HG02763 (cell line): ENCODE measurements at regions not wholly inside any gene's neighbourhood (a gene's known extent, or its start where the extent isn't known, plus 50 kb on each side); places are given as distances from the start of the nearest gene placed in this dataset.

Experiments
- ATAC-seq: cut with Tn5 transposase; IDR thresholded peaks from one replicate; pipeline ENCODE4 v1.9.1; 2021; ENCODE audit warnings: mild to moderate bottlenecking, moderate library complexity; ENCODE audit not compliant: unreplicated experiment

DNA sequence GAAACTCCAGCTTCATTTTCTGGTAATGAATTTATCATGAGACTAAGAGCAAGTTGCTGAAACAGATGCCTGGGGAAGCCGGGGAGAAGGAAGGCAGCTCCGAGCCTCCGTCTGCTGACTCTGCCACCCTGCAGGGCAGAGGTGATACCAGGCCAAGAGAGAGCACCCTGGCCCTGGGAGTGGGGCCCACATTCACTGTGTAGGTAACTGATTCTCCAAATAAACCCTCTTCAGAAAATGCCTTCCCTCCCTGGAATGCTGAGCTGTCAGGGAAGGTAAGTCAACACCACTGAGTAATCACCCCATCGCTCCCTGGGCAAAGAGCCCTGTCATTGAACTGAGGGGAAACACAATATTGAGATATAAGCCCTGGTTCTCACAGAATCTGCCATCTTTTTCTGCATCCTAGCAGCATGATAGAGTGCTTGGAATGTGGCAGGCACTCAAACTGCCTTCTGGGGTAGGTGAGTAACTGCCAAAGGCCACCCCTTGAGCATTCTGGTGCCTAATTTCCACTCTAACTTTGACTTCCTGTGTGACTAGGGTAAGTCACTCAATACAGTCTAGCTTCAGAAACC is 147.6 kb downstream of the SPATA19 start:
- ATAC-seq = no peak

DNA sequence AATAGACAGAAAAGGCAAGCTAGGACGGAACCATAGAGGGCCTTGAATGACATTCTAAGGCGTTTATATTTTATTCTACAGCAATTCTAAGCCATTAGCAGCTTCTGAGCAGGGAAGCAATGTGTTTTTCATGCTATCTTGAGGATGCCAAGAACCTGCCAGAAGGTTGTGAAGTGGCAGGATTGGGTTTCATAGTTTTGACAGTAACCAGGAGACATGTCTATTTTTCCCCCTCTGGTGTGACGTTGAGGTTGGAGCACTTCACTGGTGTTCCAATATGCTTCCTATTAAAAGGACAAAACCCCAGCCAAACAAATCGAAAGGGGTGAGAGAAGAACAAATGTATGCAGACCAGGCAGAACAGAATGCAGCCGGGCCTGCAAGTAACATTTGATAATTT is 148.2 kb downstream of the SPATA19 start:
- no peak for ATAC-seq

DNA sequence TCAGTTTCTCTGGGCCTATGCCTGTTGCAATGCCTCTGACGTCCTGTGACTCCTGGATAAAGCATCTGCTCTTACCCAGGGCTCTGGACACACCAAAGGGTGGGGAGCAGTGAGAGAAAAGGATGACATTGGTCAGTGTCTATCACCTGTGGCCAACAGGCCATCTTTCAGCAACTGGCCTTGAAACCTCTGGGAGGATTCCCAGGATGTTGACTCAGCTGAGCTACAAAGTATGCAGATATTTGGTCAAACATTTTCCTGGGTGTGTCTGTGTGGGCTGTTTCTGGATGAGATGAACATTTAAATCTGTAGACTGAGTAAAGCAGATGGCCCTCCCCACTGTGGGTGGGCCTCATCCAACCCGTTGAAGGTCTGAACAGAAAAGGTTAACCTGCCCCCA is 149.9 kb downstream of the SPATA19 start:
- no peak for ATAC-seq

DNA sequence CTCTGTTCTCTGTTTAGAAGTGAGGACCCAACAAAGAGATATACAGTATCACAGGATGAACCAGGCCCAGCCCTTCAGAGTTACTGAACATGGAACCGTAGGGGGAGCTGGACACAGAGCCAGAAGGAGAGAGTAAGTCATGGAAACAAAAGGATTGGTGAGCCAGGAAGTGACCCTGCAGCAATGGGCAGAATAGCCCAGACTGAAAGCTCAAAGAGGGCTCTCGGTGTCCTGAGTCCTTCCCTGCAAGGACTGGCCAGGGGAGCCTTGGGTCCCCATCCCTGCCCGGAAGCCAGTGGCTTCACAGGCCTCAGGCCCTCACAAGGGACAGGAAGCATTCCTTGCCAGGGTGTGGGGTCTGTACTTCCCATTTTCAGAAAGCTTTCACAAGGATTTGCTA is 150.6 kb downstream of the SPATA19 start:
- no peak for ATAC-seq

DNA sequence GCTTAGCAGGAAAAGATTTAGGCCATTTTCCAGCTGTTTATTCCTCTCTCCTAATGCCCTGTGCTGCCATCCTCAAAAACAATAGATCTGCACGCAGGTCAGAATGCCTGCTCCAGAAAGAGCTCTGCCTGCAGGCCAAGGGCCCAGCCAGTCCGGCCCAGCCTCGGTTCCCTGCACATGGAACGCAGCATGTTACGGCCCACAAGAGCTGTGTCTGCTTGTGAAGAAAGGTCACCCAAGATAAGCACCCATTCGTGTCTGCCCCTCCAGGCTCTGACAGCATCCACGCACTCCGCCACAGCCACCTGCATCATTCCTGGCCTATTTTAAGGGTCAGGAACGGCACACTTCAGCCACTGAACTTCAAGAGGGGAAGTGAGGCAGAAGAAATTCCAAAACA is 152.2 kb downstream of the SPATA19 start:
- ATAC-seq = no peak

DNA sequence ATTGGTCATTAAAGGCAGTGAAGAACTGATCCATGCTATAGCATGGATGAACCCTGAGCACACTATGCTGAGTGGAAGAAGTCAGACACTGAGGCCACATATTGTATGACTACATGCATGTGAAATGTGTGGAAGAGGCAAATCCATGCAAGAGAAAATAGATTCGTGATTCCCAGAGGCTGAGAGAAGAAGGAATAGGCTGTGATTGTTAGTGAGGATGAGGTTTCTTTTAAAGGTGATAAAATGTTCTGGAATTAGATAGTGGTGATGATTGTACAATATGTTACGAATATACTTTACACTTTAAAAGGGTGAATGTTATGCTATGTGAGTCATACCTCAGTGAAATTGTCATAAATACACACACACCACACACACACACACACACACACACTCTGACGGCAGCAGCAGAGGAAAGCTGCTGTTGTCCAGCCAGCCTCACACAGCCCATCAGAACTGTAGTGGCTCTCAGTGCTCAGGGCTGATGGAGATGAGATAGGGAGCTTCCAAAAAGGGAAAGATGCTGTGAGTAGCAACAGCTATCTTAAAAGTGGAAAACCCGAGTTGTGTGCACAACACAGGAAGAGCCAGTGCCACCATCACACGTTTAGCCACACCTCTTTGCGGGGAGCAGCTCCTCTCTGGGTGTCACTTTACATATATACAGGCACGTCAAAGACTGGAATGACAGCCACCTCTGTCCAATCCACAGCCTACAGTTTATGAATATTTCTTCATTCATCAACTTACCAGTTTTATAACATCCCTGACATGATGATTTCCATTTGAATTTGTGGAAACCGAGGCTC is 153.0 kb downstream of the SPATA19 start:
- ATAC-seq = no peak

DNA sequence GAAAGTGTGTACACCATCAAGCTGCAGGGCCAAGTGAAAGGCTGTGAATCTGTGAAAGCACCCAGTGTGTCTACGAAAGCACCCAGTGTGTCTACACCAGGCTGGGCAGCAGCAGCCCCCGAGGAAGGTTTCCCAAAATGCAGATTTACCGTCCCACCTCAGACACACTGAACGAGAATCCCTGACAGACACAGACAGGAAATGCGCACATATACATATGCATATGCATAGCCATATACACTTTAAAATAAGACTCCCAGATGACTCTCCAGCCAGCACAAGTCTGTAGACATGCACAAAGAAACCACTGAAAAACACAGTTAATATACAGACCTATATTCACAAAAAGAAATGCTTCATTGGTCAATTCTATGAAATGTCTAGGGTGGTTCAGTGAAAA is 155.5 kb upstream of the OPCML start:
- ATAC-seq = no peak

DNA sequence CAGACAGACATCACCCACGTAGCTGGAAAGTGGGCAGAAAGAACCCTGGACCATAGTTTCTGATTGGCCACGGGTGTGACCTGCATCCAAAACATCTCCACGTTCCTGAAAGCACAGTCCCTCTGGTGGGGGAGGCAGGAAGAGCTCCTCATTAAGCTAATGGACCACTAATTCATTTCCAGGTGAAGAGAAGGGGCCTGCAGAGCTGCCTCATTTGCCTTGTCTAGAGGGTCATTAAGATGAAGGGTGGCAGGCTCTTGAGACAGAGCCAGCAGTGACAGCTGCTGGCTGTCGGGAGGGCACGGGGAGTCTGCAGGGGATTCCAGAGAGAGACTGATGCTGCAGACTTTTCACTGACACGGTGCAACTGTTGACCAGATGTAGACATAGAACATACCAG is 149.6 kb upstream of the OPCML start:
- ATAC-seq = no peak

DNA sequence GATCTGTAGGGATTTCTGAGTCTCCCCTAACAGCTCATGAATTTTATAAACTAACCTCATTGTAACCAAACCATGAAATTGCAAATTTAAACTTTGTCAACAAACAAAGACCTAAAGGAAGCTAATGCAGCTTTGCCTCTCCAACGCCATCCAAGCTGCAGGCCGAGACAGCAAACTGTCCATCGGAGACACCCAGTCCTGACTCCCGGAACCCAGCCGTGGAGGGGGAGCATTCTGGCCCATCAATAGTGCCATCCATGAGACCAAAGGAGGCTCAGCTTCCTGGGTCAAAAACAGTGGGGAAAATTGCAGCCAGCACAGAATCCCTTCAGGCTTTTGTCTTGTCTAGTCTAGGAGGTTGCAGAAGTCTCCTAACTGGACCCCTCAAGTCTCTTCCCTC is 147.6 kb upstream of the OPCML start:
- no peak for ATAC-seq

DNA sequence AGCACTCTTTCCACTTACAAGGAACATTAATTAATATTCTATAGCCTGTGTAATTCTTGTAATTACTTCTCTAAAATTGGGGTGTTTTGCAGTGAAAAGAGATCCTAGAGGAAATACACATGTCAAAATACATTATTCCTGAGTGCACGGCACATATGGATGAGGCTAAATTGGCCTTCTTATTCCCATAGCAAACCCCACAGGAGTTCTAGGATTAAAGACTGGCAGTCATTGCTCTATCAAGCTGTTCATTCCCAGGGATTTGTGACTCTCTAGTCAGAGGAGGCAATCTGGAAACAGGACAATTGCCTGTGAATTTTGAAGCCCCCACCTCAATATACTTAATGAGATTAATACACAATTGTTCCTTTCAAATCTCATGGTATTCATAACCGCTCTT is 145.9 kb upstream of the OPCML start:
- ATAC-seq = no peak

DNA sequence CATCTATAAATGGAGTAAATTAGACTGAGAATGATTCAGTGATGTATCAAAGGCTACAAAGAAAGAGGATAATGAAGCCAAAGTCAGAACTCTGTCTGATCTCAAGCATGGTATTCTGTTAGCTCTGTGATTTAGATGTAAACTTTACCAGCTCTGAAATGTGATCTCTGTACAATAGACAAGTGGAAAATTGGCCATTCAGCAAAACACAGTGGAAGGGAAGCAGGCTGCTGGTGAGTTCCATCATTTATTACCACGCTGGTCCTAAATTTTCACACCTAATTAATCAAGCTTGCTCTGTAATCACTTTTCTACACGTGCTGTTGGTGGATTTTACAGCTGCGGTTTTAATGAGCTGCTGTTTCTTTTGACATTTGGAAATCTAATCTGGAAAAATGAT is 145.1 kb upstream of the OPCML start:
- ATAC-seq = no peak

DNA sequence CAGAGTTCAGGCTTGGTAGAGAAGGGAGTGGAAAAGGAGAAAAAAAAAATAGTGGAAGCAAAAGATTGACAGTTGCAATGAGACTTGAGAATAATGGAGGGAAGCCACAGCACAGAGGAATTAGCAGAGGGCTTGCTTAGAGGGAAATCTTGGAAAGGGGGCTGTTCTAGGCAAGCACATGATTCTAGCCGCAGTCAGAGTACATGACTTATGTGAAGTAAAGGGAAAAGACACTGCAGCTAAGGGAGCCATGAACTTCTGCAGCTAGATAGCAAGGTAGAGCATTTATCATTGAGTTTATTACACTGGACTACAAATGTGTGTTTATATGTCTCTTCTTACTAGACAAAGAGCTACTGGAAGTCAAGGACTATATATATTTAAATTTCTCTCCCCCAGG is 144.0 kb upstream of the OPCML start:
- ATAC-seq = no peak

DNA sequence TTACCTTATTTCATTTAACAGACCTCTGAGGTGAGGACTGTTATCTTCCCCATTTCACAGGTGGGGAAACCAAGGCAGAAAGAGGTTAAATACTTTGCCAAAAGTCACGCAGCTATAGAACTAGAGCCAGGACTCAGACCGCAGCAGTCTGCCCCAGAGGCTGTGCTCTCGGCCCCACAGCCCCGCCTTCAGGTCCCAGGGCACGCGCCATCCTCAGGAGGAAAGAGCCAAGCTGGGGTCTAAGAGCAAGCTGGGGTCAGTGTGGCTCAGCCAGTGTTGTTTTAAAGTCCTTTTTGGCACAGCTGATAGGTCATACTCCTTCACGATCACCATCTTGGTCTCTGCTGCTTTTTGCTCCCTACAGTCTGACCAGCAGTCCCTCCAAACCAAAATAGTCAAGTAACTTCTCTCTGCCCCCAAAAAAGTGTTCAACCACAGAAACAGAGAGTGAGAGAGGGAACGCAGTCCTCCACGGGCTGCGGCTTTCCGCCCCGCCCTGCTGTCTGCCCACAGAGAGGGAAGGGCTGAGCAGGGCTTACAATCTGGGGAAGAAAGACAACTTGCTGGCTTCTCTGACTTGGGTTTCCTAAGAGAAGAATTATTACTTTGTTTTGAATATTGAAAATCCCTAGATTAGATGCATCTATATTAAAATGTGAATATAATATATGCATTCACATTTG is 137.2 kb upstream of the OPCML start:
- ATAC-seq = no peak

DNA sequence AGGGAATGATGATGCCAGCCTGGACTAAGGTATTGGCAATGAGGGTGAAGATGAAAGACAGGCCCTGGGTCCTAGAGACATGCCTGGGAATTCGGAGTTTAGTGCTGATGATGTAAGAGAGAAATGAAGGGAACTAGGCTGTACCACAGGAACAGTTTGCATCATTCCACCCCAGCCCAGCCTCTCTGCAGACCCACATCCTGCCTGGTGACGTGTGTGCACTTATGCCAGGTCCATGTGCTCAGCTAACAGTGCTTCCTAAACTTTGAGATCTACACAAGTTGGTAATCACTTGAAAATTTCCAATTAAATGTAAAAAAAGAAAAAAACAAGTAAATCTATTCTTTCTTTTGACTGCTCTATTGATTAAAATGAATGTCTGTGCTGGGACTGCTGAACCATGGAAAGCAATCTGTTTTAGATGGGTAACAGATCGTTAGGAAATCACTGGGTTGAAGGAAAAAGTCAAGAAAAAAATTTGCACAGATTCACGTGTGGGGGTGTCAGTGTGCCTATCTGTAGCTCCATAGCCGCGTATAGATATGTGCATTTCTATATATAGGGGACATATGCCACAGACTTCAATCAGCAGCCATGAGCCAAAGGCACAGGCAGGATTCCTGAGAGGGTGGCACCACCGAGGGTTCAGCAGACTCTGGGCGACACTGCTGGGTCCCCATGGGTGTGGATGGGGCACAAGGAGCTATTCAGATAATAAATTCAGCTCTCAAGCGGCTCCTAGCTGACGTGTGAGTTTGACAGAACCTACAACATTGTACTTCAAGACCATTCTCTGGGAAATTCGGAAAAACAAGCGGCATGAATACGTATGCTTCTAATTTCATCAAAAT is 131.1 kb upstream of the OPCML start:
- ATAC-seq = no peak

DNA sequence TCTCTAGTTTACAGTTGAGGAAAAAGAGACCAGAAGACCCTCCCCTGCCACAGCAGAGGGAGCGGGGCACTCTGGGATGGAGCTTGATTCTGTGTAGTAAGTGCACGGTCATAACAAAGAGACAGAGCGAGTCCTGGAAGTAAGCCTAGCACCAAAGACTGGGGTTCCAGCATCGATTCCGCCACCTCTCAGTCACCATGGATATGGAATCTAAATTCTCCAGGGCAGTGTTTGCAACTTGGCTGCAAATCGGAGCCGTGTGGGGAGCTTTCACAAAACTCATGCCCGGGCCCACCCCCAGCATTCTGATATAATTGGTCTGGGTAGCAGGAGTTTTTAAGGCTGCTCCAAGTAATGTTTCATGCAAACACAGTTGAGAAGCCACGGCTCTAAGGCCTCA is 129.5 kb upstream of the OPCML start:
- no peak for ATAC-seq

DNA sequence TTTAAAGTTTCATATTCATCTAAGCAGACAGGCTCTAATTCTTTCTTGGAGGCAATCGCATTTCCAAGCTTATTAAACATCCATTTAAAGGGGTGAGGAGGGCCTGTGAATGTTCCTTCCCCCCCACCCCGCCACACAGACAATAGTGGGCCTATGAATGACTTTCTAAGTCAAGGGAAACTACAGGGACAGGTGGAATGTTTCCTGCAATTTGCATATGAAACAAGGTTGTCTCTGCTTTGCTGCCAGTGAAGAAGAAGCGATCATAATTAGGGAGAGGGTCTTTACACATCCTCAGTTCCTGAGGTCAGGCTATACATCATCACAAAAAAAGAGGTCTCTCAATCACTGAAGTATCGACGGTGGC is 127.9 kb upstream of the OPCML start:
- ATAC-seq = no peak

DNA sequence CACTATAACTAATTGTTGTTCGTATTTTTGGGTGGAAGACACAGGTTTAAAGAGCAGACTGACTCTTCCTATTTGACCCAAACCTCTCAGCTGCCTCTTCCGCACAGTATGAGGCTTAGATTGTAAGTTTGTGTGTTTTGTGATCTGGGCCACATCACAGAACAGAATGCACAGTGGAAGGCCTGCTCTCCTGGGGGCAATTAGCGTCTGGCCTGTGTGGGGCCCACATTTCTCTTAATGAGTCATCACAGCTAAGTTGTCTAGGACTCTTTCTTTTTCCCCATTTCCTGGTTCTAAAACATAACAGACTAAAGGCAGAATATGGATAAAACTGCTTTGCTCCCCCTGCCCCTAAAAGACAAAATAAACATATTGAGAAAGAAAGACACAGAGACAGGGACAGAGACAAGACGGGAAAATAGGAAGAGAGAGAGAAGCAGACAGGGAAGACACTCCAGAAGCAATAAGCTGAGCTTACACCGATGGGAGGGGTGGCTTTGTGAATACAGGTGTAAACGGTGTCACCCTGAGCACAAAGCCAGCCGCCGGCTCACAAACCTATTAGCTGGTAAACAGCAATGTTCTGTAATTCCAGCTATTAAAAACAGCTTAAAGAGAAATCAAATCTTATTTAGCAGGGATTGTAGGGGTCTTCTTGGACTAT is 127.4 kb upstream of the OPCML start:
- ATAC-seq = peak; percentile 47

DNA sequence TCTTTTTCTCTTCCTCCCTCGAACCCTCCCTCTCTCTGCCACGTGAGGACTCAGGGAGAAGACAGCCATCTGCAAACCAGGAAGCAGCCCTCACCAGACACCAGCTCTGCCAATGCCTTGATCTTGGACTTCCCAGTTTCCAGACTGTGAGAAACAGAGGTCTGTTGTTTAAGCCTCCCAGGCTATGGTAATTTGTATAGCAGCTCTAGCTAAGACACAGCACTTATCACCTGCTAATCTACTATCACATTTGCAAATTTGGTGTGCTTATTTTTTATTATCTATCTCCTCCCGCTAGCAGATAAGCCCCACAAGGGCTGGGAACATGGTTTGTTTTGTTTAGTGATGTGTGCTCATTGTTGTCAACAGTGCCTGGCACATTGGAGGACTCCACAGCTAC is 124.8 kb upstream of the OPCML start:
- no peak for ATAC-seq

DNA sequence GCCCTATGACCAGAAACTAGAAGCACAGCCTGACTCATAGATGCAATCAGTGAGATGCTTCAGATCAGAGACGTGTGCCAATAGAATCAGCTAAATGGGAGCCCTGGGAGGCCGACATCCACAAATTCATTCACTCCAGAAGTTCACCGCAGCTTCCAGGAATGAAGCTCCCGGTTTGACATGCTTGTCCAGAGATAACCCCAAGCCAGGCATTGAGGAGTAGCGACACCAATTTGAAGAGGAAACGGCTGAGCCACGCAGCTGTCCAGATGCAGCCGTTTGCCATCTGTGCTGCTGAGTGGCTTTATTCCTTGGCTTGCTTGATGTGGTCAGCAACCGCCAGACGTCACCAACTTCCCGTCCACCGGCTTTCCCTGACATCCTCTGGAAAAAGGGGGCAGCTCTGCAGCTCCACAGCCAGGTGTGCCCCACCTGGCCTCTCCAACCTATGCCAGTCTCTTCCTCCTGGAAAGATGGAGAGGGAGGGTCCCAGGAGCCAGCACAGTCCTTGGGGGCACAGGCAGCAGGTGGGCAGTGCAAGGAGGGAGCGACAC is 123.9 kb upstream of the OPCML start:
- ATAC-seq = no peak

DNA sequence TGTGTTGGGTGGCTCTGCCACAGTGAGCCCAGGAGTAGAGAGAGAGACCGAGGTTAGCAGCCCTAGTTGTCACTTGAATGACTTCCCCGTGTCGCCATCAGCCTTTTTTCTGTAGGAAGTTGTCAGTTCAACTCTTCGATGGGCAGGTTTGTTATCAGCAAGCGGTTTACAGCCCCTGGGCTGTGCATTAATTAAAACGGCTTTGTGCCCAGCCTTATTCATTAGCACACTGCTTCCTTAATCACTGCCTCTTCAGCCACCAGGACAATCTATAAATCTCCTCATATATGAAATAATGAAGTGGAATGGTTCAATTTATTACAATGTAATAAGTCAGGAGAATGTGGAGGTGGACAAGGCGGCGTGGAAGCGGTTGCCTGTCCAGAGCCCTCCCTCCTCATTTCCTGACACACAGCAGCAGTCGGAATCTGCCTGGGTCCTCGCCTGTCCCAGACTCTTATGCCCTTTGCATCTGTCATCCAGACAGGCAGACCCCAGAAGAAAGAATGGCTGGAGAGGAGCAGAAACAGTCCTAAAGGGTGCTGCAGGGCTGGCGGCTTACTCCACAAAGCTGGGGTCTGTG is 122.4 kb upstream of the OPCML start:
- ATAC-seq = no peak
